ENCODE measurements at regions not wholly inside any gene's neighbourhood (a gene's known extent, or its start where the extent isn't known, plus 50 kb on each side); places are given as distances from the start of the nearest gene placed in this dataset.
A peak's percentile ranks its signal among the peaks of the same experiment; 100 is the strongest.

GRCh38 chr2:67733517-67733916 is 329.3 kb downstream of the C1D start:
- peak; percentile 53 to 75 (median 69) for TF ChIP-seq CTCF (IDR thresholded peaks at IDR 0.05)
- no peak for TF ChIP-seq POLR2A (IDR thresholded peaks at IDR 0.05)

Measured in body of pancreas (tissue), 4 donors.